NCI-H446 (cell line): ENCODE measurements at regions not wholly inside any gene's neighbourhood (a gene's known extent, or its start where the extent isn't known, plus 50 kb on each side); places are given as distances from the start of the nearest gene placed in this dataset.

ENCODE experiments used
- DNase-seq, 2 experiments: peaks; one replicate each; lab custom pipeline; 2025; lab: John Stamatoyannopoulos, UW

DNA sequence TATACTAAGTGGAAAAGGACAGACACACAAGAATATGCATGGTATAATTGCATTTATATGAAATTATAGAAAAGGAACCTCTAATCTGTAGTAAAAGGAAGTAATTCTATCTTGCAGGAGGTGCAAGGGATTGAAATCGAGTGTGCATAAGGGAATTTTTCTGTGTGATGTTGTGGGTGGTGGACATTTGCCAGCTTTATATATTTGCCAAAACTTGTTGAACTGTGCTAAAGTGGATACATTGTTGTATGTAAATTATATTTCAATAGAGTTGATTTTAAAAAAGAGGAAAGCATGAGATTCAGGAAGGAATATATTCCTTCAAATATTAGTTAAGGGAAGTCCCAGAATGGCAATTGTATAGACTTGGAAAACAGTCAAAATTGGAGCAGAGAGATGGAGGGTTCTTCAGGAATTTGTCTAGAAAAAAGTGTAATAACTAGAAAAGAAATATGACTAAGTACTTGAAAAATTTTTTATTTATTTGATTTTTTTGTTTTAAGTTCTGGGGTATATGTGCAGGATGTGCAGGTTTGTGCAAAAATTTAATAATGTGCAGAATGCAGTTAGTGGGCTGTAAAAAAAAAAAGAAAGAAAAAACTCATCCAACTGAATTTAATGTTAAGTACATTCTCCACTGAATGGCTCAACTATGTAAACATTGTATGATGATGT lies 96.1 kb downstream of the ARL4A start:
- no peak for DNase-seq

DNA sequence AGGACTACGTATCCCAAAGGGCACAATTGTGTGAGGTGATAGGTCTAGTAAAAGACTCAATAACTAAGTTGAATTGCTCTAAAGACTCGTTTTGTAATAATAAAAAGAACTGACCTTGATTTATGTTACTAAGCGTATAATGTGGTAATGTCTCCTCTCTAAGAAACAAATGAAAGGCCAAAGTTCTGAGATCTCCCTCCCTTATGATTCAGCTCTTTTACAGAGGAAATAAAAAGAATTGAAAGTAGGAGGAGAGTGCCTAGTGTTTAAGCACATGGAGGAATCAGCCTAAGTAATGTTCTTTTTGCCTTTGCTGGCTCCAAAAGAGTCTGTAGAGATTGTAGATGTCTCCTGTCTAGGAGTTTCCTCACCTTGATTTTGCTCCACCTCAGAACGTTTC lies 98.0 kb downstream of the ARL4A start:
- no peak for DNase-seq

DNA sequence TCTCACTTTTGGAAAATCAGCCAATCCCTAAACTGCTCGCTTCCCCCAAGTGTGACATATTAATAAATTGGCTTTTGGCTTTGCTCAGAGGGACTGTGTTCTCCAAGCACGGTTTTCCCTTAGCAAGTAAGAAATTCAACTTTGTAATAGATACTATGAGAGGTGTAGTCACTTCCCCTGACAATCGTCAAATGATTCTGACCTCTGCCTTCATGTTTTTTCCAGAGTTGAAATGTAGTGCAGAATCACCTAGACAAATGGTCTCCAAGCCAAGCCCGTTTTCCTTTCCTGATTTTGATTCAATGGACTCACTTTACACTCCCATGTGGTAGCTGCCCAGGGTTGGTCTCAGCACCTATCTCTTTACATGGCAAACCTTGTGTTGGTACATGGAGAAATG lies 99.1 kb downstream of the ARL4A start:
- no peak for DNase-seq

DNA sequence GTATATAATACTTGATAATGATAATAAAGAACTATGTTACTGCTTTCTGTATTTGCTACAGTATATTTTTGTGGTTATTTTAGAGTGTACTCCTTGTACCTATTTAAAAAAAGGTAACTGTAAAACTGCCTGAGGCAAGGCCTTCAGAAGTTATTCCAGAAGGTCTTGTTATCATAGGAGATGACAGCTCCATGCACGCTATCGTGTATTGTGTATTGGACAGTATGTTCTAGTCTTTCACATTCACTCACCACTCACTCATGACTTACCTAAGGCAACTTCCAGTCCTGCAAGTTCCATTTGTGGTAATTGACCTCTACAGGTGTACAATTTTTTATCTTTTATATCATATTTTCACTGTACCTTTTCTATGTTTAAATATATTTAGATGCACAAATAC lies 100.7 kb downstream of the ARL4A start:
- DNase-seq: no peak

DNA sequence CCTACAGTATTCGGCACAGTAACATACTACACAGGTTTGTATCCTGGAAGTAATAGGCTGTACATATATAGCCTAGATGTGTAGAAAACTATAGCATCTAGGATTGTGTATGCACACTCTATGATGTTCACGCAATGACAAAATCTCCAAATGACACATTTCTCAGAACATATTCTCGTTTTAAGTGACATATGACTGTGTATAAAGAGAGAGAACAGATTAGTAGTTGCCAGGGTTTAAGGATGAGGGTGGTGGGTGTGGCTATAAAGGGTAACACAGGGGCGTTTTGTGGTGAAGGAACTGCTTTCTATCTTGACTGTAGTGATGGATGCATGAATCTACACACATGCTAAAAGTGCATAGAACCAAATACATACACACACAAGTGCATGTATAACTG lies 101.2 kb downstream of the ARL4A start:
- no peak for DNase-seq

DNA sequence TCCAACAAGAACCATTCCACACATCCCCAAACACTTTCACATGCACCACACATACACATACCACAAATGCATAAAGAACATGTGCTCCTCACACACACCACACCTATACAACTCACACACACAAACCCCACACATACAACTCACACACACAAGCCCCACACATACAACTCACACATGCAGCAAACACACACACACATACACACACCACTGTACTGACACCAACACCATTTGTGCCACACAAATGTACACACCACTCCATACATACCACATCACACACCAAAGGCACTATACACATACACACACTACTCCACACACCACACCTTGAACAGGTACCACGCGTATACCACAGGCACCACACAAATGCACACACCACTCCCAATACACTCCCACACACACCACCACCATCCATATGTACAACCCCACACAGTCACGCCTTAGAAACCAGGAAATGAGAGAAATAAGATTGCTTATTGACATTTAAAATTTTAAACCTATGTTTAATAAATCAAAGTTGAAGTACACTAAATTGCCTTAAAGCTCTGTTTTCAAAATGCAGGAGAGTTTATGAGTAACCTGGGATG lies 107.4 kb downstream of the ARL4A start:
- DNase-seq: no peak

DNA sequence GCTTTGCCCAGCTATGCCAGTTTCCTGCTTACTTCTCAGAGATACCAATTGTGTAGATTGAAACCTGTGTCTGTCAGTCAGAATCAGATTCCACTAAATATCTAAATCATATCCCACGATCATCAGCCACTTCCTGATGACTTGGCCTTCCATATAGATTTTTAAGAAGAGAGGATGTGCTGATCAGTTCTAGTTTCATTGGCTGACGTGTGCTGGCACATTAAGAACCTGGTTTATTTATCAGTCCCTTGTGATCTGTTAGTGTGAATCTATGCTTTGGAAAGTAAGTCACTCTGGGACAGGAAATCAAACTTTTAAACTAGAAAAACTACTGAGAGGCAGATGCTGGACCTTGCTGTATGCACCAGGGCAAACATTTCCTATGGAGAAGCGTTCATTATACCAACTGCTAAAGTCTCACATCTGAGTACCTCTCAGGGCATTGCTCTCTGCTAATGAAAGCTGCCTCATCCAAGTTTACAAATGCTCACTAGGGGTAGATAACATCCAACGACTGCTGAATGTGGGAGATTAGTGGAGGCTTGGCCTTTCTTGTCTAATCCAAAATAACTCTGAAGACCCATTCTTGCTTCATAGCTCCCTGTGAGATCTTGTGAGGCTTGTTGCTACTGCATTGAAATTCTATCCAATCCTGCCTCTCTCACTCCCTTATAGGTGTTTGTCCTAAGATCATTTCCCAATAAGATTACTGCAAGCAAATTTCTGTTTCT lies 109.1 kb downstream of the ARL4A start:
- no peak for DNase-seq

DNA sequence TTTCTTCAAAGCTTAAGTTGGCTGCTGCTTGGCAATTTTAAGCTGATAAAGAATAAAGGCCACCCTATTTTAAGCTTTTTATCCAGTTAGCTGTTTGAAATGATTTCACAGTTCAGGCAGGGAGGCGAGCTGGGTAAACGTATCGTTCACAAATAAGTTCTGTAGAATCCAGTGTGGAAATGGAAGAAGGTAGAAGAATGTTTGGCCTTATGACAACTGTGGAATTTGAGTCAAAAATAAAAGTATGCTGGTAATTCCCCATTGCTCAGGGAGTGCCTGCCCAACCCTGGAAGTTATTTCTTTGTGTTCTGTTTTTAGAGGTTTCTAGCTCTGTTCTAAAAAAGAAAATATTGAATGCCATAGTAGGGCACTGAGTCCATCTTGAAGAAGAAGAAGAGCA lies 113.1 kb downstream of the ARL4A start:
- no peak for DNase-seq

DNA sequence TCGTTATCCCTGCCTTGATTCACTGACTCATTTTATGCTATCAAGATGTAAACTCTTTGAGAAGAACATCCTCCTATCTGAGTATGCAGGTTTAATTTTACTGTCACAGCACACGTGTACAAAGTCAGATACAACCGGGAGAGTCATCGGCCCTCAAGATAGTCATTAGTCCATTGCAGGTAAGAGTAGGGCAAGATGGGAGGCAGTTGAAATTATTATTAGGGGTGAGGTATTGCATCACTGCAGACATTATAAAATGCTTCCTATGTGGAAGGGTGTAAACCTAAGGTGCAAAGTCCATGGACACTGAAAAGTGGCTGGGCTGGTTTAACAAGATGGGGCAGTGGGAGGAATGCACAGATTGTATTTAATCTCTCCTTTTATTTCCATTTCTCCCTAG lies 113.7 kb downstream of the ARL4A start:
- no peak for DNase-seq

DNA sequence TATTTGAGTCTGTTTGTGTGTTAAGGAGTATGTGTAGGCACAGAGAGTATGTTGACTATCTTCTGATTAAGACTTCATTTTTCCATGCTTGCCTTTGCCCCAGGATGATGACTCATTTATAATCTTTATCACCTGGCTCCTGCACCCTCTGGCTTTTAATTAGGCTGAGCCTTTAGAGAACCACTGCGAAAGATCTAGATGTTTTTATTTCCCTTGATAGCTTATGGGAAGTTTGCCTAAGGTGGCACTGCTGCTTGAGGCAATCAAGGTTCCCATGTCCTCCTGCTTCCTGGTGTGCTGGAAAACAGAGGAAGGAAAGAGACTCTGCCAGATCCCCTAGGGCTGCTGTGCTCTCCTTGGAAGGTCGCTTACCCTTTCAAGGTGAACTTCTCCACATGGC lies 114.6 kb downstream of the ARL4A start:
- no peak for DNase-seq

DNA sequence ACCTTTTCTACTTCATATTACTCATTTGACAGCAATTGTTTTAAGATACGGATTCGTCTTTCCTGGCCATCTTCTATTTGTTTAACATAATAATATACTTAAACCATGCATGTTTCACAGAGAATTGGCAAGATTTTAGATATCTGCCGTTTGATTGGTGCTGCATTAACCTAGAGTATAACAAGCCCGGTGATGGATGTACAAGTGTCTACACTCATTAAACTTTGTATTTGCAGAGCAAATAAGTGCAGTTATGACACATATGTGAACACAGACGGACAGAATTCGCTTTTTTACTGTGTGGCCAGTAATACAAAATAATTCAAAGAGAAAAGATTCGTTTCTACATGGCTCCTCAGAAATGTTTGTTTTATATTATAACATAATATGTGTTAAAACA lies 116.1 kb downstream of the ARL4A start:
- DNase-seq: no peak

DNA sequence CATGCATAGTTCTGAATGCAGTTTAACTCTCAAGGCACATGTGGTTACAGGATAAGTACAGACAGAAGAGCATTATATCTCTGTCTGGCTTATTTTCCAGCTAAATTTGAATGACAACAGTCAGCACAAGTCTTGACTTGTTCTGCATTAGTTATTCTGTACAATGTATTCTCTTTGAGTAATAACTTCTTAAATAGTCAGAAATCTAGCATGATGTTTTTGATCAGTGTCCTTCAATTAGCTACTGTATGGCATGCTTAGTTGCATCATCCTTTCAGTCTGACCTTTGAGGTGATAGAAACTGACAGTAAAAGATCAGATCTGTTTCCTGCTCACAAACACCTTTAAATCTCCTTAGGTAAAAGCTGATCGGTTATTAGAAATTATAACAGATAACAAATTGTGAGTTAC lies 118.1 kb downstream of the ARL4A start:
- no peak for DNase-seq

DNA sequence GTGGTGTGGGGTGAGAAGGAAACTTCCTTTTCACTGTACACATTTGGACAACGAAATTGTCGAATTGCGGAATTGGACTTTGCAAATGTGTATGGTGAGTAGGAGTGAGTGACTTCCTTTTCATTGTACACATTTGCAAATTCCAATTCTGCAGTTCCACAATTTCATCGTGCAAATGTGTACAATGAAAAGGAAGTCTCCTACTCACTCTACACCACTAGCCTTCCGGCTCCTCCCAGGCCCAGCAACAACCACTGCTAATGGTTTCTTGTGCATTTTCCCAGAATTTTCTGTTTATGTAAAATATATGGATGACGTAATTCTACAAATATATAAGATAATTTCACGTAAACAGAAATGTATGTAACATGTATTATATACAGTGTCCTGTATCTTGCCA lies 118.5 kb downstream of the ARL4A start:
- DNase-seq: no peak

DNA sequence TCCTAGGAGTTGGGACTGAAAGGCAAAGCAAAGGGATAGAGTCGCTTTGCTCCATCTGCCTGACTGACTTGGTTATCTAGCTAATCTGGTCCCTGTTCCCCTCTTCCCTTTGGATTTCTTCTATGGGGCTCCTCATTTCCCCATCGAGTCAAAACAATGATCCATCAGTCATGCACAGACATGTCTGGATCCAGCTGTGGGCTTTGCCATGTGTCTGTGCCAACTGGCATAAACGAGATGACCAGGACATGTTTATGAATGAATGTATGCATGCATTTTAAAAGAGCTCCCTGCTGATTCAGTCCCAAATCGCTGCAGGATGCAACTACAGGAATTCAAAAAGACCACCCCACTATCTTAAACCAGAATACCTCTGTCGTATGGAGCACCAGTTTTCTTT lies 122.0 kb downstream of the ARL4A start:
- no peak for DNase-seq

DNA sequence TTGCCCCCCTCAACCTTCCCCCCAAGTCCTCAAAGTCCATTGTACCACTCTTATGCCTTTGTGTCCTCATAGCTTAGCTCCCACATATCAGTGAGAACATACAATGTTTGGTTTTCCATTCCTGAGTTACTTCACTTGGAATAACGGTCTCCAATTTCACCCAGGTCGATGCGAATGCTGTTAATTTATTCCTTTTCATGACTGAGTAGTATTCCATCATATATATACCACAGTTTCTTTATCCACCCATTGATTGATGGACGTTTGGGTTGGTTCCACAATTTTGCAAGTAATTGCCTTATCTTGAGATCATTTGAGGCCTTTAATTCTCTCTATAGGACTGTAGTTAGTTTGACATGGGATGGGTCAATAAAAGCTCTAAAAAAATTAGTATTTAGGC lies 124.7 kb downstream of the ARL4A start:
- DNase-seq: no peak

DNA sequence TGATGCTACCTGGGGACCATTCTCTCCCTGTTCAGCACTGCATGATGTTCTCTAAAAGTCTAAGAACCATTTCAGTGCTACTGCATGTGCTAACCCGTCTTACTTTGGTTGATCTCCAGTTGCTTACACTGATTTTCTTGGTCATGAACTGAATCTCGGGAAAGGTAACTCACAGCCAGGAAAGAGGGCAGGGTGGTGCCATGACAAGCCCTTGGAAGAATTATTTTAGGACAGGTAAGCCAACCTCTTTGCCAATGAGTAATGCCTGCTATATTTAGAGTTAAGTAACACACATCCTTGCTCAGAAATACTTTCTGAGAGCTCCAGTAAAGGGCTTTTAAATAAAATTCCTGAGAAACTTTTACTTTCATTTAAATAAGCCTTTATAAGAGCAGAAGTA lies 126.7 kb downstream of the ARL4A start:
- DNase-seq: no peak

DNA sequence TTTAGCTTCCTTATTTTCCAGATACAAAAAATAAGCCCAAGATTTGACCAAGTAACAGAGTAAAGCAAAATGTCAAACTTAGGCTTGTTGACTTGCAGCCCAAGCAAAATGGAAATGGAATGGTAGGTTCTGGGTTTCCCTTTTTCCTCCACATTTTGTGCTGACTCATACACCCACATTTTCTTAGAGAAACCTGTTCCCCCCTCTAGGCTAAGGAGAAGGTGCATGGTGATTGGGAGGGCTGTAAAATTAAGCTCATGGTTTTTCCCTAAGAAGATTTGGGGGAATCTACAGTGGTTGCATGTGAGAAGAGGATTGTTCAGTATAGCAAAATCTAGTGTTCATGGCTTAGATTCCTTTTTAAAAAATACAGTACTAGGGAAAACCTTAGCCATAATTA lies 127.4 kb downstream of the ARL4A start:
- DNase-seq: no peak

DNA sequence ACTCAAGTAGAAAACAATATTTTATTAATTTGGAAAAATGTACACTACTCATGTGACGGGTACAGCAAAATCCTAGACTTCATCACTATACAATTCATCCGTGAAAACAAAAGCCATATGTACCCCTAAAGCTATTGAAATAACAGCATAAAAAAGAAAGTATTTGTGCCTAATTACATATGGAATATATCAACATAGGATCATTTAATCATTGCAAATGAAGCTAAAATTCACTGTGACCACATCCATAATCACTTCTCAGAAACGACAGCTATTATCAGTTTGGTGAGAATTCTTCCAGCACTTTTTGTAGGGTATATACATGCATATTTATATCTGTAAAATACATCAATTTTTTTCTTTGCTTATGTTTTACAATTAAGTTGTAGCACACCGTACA lies 128.0 kb downstream of the ARL4A start:
- DNase-seq: no peak

DNA sequence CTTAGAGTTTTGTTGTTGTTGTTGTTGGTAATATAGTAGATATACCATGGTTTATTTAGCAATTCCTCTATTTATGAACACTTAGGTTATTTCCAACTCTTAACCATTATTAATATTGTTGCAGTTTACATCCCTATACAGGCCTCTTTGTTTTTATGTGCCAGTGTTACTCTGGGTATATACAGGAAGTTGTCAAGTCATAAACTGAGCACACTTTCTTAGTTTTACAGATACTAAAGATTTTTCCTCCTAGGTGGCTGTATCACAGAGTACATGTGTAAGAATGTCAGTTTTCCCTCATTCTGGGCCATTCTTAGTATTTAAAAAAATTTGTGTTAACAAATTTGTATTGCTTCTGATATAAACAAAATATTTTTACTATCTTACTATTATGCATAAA lies 128.4 kb downstream of the ARL4A start:
- no peak for DNase-seq

DNA sequence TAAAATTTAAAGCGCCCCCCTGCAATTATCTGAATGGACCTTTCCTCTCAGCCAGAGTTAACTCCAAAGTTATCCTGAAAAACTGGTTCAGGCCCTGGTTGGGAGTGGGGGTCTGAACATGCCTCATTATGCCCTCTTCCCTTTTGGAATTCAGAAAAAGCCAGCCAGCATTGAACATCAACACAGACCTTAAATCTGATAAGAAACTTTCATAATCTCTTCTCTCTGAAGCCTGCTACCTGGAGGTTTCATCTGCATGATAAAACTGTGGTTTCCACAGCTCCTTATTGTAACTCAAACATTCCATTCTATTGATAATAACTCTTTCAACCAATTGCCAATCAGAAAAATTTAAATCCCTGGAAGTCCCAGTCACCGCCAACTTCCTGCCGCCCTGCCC lies 133.3 kb downstream of the ARL4A start:
- no peak for DNase-seq

DNA sequence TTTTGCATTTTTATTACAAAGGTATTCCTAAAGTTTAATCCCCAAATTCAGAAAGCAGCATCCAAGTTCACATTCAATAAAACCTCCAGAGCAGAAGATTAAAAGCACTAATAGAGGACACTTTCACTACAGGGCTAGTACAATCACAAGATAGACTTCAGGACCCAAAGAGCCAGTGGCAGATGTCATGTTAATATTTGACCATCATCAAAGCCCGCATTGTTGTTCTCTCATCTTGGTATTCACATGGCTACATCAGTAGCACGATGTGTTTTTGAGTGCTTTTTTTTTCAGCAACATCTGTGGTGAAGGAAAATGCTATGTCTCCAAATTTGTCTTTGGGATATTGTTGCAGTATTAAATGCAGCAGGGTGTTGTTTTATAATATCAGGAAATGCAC lies 134.3 kb downstream of the ARL4A start:
- no peak for DNase-seq

DNA sequence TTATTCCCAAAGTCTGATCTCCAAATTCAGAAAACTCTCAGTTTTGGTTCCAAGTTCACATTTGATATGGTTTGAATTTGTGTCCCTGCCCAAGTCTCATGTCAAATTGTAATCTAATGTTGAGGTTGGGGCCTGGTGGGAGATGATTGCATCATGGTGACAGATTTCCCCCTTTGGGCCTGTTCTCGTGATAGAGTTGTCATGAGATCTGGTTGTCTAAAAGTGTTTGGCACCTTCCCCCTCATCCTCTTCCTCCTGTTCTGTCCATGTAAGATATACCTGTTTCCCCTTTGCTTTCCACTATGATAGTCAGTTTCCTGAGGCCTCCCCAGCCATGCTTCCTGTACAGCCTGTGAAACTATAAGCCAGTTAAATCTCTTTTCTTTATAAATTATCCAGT lies 138.6 kb downstream of the ARL4A start:
- no peak for DNase-seq

DNA sequence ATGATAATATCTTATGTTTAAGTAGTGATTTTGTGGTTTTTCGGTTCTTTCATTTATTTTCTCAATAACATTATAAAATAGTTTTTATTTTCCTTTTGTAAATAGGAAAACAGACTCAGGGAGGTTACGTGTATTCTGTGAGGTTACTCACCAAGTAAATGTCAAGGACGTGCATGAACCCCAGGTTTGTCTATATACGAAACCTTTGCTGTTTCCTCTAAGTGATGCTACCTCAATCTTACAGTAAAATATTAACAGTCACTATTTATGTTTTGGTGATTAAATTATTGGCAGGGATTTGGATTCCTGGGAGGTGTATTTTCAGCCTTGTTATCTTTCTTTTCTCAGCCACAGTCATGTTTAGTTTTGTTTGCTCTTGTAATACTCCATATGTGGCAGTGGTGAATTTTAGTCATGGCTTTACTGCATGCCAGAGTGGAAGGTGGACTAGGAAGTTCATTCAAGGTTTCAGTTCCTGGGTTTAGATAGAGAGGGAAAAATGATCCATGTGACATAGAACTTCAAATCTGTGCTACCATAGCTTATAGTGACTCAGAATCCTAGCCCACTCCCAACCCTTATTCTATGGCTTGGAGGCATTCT lies 139.9 kb downstream of the ARL4A start:
- DNase-seq: no peak
